PFSK-1 (cell line): ENCODE measurements at regions not wholly inside any gene's neighbourhood (a gene's known extent, or its start where the extent isn't known, plus 50 kb on each side); places are given as distances from the start of the nearest gene placed in this dataset.

Experiments
- FOXP2 ChIP-seq: optimal IDR thresholded peaks from 2 replicates; pipeline ENCODE3; 2011; ENCODE audit warnings: borderline replicate concordance, control low read depth, inconsistent platforms; ENCODE audit not compliant: insufficient read depth; ENCODE audit errors: extremely low read length, extremely low read depth
- POLR2AphosphoS5 ChIP-seq: IDR thresholded peaks from 2 replicates; pipeline ENCODE4 v1.6.1; 2012; ENCODE audit warnings: low read depth, mild to moderate bottlenecking, control low read depth, low read length, moderate library complexity
- SIN3A ChIP-seq: IDR thresholded peaks from 2 replicates; pipeline ENCODE4 v1.6.1; 2012; ENCODE audit warnings: mild to moderate bottlenecking, low read length, moderate library complexity, borderline replicate concordance; ENCODE audit not compliant: insufficient read depth
- TAF1 ChIP-seq: IDR thresholded peaks from 2 replicates; pipeline ENCODE4 v1.6.1; 2012; ENCODE audit warnings: low read length, control low read depth, borderline replicate concordance; ENCODE audit not compliant: insufficient read depth
- TF ChIP-seq, protein P1 (sequence below), 2 experiments: IDR thresholded peaks; 2 replicates each; pipeline versions ENCODE4 v1.6.1 to v1.8.0; 2011 to 2012; ENCODE audit warnings: low read depth in 2 of 2, low read length in 2 of 2, control low read depth in 1 of 2, inconsistent platforms in 1 of 2, mild to moderate bottlenecking in 1 of 2, moderate library complexity in 1 of 2; ENCODE audit not compliant: insufficient read depth in 1 of 2

DNA sequence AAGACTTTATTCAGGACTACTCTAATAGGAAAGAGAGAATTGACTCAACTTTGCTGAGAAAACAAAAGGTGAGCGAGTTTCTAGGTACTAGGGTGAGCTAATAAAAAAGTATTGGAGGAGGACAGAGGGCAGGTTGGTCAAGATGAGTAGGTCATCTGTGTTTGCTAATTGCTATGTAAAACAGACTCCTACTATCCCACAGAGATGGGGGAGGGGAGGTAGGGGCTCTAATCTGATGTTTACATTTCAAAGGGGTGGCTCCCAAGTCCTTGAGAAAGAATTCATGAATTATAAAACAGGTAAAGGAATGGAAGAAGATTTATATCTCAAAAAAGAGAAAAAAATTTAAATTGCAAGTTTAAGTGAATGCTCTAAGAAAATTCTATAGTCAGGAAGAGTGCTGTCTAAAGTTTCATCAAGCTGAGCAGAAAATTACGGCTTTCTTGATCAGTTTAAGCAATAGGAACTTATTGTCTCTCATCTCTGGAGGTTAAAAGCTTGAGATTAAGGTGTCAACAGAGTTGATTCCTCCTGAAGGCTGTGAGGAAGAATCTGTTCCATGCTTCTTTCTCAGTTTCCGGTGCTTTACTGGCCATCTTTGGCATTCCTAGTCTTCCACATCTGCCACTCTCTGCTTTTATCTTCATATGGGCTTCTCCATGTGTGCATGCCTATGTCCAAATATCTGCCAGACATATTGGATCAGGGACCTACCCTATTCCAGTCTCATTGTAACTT, 790.3 kb downstream of the SLITRK5 start:
- no peak for TF ChIP-seq FOXP2
- no peak for TF ChIP-seq POLR2AphosphoS5
- TF ChIP-seq TAF1, result no peak
- TF ChIP-seq SIN3A, result no peak
- TF ChIP-seq, protein P1, sequence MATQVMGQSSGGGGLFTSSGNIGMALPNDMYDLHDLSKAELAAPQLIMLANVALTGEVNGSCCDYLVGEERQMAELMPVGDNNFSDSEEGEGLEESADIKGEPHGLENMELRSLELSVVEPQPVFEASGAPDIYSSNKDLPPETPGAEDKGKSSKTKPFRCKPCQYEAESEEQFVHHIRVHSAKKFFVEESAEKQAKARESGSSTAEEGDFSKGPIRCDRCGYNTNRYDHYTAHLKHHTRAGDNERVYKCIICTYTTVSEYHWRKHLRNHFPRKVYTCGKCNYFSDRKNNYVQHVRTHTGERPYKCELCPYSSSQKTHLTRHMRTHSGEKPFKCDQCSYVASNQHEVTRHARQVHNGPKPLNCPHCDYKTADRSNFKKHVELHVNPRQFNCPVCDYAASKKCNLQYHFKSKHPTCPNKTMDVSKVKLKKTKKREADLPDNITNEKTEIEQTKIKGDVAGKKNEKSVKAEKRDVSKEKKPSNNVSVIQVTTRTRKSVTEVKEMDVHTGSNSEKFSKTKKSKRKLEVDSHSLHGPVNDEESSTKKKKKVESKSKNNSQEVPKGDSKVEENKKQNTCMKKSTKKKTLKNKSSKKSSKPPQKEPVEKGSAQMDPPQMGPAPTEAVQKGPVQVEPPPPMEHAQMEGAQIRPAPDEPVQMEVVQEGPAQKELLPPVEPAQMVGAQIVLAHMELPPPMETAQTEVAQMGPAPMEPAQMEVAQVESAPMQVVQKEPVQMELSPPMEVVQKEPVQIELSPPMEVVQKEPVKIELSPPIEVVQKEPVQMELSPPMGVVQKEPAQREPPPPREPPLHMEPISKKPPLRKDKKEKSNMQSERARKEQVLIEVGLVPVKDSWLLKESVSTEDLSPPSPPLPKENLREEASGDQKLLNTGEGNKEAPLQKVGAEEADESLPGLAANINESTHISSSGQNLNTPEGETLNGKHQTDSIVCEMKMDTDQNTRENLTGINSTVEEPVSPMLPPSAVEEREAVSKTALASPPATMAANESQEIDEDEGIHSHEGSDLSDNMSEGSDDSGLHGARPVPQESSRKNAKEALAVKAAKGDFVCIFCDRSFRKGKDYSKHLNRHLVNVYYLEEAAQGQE (IDR thresholded peaks at IDR 0.05; ENCODE audit: insufficient read depth in 1 of 2, low read depth in 2 of 2, low read length in 2 of 2), result no peak

DNA sequence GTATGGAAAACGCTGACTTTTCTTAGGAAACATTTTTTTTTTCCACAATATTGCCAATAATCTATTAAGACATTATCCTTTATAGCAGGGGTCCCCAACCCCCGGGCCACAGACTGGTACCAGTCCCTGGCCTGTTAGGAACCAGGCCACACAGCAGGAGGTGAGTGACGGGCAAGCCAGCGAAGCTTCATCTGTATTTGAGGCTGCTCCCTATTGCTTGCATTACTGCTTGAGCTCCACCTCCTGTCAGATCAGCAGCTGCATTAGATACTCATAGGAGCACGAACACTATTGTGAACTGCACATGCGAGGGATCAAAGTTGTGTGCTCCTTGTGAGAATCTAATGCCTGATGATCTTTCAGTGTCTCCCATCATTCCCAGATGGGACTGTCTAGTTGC, 793.7 kb downstream of the SLITRK5 start:
- TF ChIP-seq TAF1 (no peak), SIN3A (no peak), FOXP2 (no peak), POLR2AphosphoS5 (no peak)
- TF ChIP-seq, protein P1 (IDR thresholded peaks at IDR 0.05; ENCODE audit: insufficient read depth in 1 of 2, low read depth in 2 of 2, low read length in 2 of 2), result no peak

DNA sequence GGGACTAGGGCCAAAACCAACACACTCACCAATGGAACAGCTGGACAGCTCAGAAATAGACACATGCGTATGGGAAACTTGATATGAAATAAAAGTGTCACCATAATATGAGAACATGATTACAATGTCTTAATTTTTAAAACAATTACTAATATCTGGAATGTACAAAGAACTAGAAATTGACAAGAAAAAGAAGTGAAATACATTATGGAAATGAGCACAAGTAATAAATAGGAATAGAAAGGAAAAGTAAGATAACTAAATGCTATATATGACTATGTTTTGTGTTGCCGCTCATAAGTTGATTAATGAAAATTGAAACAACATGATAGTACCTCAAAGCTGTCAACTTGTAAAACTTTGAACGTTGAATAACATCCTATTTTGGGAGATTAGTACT, 801.1 kb downstream of the SLITRK5 start:
- no peak for TF ChIP-seq FOXP2
- TF ChIP-seq, protein P1 (IDR thresholded peaks at IDR 0.05; ENCODE audit: insufficient read depth in 1 of 2, low read depth in 2 of 2, low read length in 2 of 2), result no peak
- TF ChIP-seq SIN3A, result no peak

DNA sequence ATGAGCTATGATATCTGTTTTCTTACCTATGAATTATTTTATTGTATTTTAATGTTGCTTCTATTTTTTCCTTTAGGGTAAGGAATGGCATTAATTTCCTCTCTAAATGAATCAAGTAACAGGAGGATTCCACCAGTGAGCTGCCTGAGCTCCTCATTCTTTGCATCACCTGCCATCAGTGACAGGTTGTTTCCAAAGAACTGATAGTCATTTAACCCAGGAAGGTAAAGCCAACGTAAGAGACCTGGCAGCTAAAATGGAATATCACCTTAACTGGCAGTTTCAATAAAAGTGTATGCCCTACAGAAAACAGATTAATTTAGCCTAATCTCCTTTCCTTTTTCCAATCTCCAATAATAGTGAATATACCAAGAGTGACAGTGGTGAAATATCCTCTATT, 812.0 kb downstream of the SLITRK5 start:
- TF ChIP-seq SIN3A (no peak), POLR2AphosphoS5 (no peak), FOXP2 (no peak), TAF1 (no peak)
- TF ChIP-seq, protein P1 (IDR thresholded peaks at IDR 0.05; ENCODE audit: insufficient read depth in 1 of 2, low read depth in 2 of 2, low read length in 2 of 2), result no peak

DNA sequence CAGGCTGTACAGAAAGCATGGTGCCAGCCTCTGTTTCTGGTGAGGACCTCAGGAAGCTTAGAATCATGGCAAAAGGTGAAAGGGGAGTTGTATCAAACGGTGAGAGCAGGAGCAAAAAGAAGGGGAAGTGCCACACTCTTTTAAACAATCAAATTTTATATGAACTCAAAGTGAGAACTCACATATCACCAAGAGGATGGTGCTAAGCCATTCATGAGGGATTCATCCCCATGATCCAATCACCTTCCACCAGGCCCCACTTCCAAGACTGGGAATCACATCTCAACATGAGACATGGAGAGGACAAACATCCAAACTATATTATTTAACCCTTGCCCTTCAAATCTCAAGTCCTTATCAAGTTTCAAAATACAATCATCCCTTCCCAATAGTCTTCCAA, 836.7 kb downstream of the SLITRK5 start:
- TF ChIP-seq, protein P1 (IDR thresholded peaks at IDR 0.05; ENCODE audit: insufficient read depth in 1 of 2, low read depth in 2 of 2, low read length in 2 of 2), result no peak
- TF ChIP-seq SIN3A (no peak), FOXP2 (no peak), TAF1 (no peak), POLR2AphosphoS5 (no peak)
